GM21528 (cell line): ENCODE measurements at regions not wholly inside any gene's neighbourhood (a gene's known extent, or its start where the extent isn't known, plus 50 kb on each side); places are given as distances from the start of the nearest gene placed in this dataset.

ENCODE experiments used
- ATAC-seq: cut with Tn5 transposase; IDR thresholded peaks from one replicate; pipeline ENCODE4 v1.9.1; 2021; ENCODE audit warnings: mild to moderate bottlenecking, moderate library complexity; ENCODE audit not compliant: unreplicated experiment, low FRiP score

GRCh38 chr4:31045724-31046318 is 325.7 kb downstream of the PCDH7 start:
- ATAC-seq, result no peak

- no peak for ATAC-seq
Measured at GRCh38 chr4:31051151-31051550, 331.0 kb downstream of the PCDH7 start.

GRCh38 chr4:31051565-31051964 is 331.4 kb downstream of the PCDH7 start:
- no peak for ATAC-seq

- ATAC-seq, result no peak
Measured at GRCh38 chr4:31052519-31052918, 332.4 kb downstream of the PCDH7 start.

- ATAC-seq, result no peak
Measured at GRCh38 chr4:31053451-31053850, 333.3 kb downstream of the PCDH7 start.

- no peak for ATAC-seq
Measured at GRCh38 chr4:31054295-31054694, 334.1 kb downstream of the PCDH7 start.

GRCh38 chr4:31058656-31059055 is 338.5 kb downstream of the PCDH7 start:
- no peak for ATAC-seq

- ATAC-seq, result no peak
Measured at GRCh38 chr4:31059753-31060522, 339.8 kb downstream of the PCDH7 start.

GRCh38 chr4:31065086-31065485 is 344.9 kb downstream of the PCDH7 start:
- no peak for ATAC-seq

- ATAC-seq, result no peak
Measured at GRCh38 chr4:31068257-31069075, 348.3 kb downstream of the PCDH7 start.

GRCh38 chr4:31069151-31069550 is 349.0 kb downstream of the PCDH7 start:
- no peak for ATAC-seq

GRCh38 chr4:31071508-31072486 is 351.6 kb downstream of the PCDH7 start:
- no peak for ATAC-seq

- no peak for ATAC-seq
Measured at GRCh38 chr4:31075969-31076368, 355.8 kb downstream of the PCDH7 start.

- ATAC-seq, result no peak
Measured at GRCh38 chr4:31078661-31079060, 358.5 kb downstream of the PCDH7 start.

- ATAC-seq, result no peak
Measured at GRCh38 chr4:31080887-31081286, 360.7 kb downstream of the PCDH7 start.

GRCh38 chr4:31081366-31081765 is 361.2 kb downstream of the PCDH7 start:
- no peak for ATAC-seq

GRCh38 chr4:31083456-31083855 is 363.3 kb downstream of the PCDH7 start:
- no peak for ATAC-seq

- no peak for ATAC-seq
Measured at GRCh38 chr4:31084806-31085416, 364.7 kb downstream of the PCDH7 start.

- no peak for ATAC-seq
Measured at GRCh38 chr4:31085689-31086088, 365.5 kb downstream of the PCDH7 start.
